ENCODE measurements at regions not wholly inside any gene's neighbourhood (a gene's known extent, or its start where the extent isn't known, plus 50 kb on each side); places are given as distances from the start of the nearest gene placed in this dataset.

- H3K4me3 ChIP-seq, result no peak overlapping the region
- intact Hi-C loops (cut with micrococcal nuclease; ENCODE audit: unreplicated experiment), result loop anchor here (10.0 kb wide), 1 partner anchor 168 kb away; no protein-coding TSS in a partner anchor
- no peaks in the 10 kb centered on the region for H3K9me3 ChIP-seq (ENCODE audit: insufficient read depth, low read depth)
- no peaks in the 10 kb centered on the region for H3K4me1 ChIP-seq (replicated peaks; ENCODE audit: insufficient read depth)
- ChIA-PET CTCF (no interaction called here), POLR2A (ENCODE audit: unreplicated experiment) (no interaction called here)
- no peaks in the 10 kb centered on the region for H3K9me2 ChIP-seq (ENCODE audit: insufficient read depth)
- H2AFZ ChIP-seq, result no peak overlapping the region
- BruUV-seq (replicated peaks), result no TSS peak
- no peaks in the 10 kb centered on the region for H3K36me3 ChIP-seq (ENCODE audit: low read depth)
- H3K79me2 ChIP-seq (ENCODE audit: low read depth), result no peaks in the 10 kb centered on the region
- no peak overlapping the region for H3K27ac ChIP-seq
- DNase-seq, result no peak
- H3K4me2 ChIP-seq, result no peak overlapping the region
- no peaks in the 10 kb centered on the region for H3K27me3 ChIP-seq (ENCODE audit: insufficient read depth, low read depth)
- no peak for TF ChIP-seq EZH2 (IDR thresholded peaks at IDR 0.05; ENCODE audit: low read depth)
- no peak for TF ChIP-seq CTCF (conservative IDR thresholded peaks at IDR 0.05)
- no peaks in the 10 kb centered on the region for H4K20me1 ChIP-seq (ENCODE audit: insufficient read depth)
- no peaks in the 10 kb centered on the region for H3F3A ChIP-seq (ENCODE audit: insufficient read depth, low read depth)
These were observed 100.4 kb downstream of the PSMG1 start for GRCh38 chr21:39082656-39083376.

GRCh38 chr21:39080366-39080765, 102.9 kb downstream of the PSMG1 start:
- intact Hi-C loops (cut with micrococcal nuclease; ENCODE audit: unreplicated experiment), result loop anchor here (10.0 kb wide), 1 partner anchor 166 kb away; no protein-coding TSS in a partner anchor
- no peaks in the 10 kb centered on the region for H3K36me3 ChIP-seq (ENCODE audit: low read depth)
- H4K20me1 ChIP-seq (ENCODE audit: insufficient read depth), result no peaks in the 10 kb centered on the region
- no peak overlapping the region for H2AFZ ChIP-seq
- no peak for TF ChIP-seq CTCF (conservative IDR thresholded peaks at IDR 0.05)
- TF ChIP-seq EZH2 (IDR thresholded peaks at IDR 0.05; ENCODE audit: low read depth), result no peak
- no peak overlapping the region for H3K27ac ChIP-seq
- no peak for DNase-seq
- no peaks in the 10 kb centered on the region for H3K4me1 ChIP-seq (replicated peaks; ENCODE audit: insufficient read depth)
- no peaks in the 10 kb centered on the region for H3K27me3 ChIP-seq (ENCODE audit: insufficient read depth, low read depth)
- H3K9me3 ChIP-seq (ENCODE audit: insufficient read depth, low read depth), result no peaks in the 10 kb centered on the region
- H3K79me2 ChIP-seq (ENCODE audit: low read depth), result no peaks in the 10 kb centered on the region
- BruUV-seq (replicated peaks), result no TSS peak
- H3K4me3 ChIP-seq, result no peak overlapping the region
- ChIA-PET POLR2A (ENCODE audit: unreplicated experiment) (no interaction called here), CTCF (no interaction called here)
- no peak overlapping the region for H3K4me2 ChIP-seq
- H3F3A ChIP-seq (ENCODE audit: insufficient read depth, low read depth), result no peaks in the 10 kb centered on the region
- H3K9me2 ChIP-seq (ENCODE audit: insufficient read depth), result no peaks in the 10 kb centered on the region

GRCh38 chr21:39079617-39080016, 103.6 kb downstream of the PSMG1 start:
- Histone ChIP-seq H3K79me2 (ENCODE audit: low read depth) (no peaks in the 10 kb centered on the region), H3K27ac (no peak overlapping the region), H3K27me3 (ENCODE audit: insufficient read depth, low read depth) (no peaks in the 10 kb centered on the region), H3F3A (ENCODE audit: insufficient read depth, low read depth) (no peaks in the 10 kb centered on the region), H3K4me3 (no peak overlapping the region), H3K9me2 (ENCODE audit: insufficient read depth) (no peaks in the 10 kb centered on the region), H4K20me1 (ENCODE audit: insufficient read depth) (no peaks in the 10 kb centered on the region), H3K36me3 (ENCODE audit: low read depth) (no peaks in the 10 kb centered on the region), H3K4me1 (replicated peaks; ENCODE audit: insufficient read depth) (no peaks in the 10 kb centered on the region), H3K4me2 (no peak overlapping the region), H2AFZ (no peak overlapping the region), H3K9me3 (ENCODE audit: insufficient read depth, low read depth) (no peaks in the 10 kb centered on the region)
- CTCF ChIA-PET, result no interaction called here
- TF ChIP-seq EZH2 (IDR thresholded peaks at IDR 0.05; ENCODE audit: low read depth) (no peak), CTCF (conservative IDR thresholded peaks at IDR 0.05) (no peak)
- no peak for DNase-seq
- intact Hi-C loops (cut with micrococcal nuclease; ENCODE audit: unreplicated experiment), result loop anchor here (10.0 kb wide), 1 partner anchor 165 kb away; no protein-coding TSS in a partner anchor
- BruUV-seq (replicated peaks), result no TSS peak
- POLR2A ChIA-PET (ENCODE audit: unreplicated experiment), result no interaction called here

All from PC-9 (cell line).